ENCODE measurements at regions not wholly inside any gene's neighbourhood (a gene's known extent, or its start where the extent isn't known, plus 50 kb on each side); places are given as distances from the start of the nearest gene placed in this dataset.

- DNase-seq, result no peak
These were observed 179.1 kb upstream of the FAT4 start for GRCh38 chr4:125135652-125136051.

- no peak for DNase-seq
These were observed 182.0 kb upstream of the FAT4 start for GRCh38 chr4:125132729-125133128.

GRCh38 chr4:125131891-125132680 is 182.7 kb upstream of the FAT4 start:
- no peak for DNase-seq

- DNase-seq, result no peak
These were observed 189.5 kb upstream of the FAT4 start for GRCh38 chr4:125125276-125125675.

GRCh38 chr4:125123570-125124109 is 191.1 kb upstream of the FAT4 start:
- no peak for DNase-seq

- DNase-seq, result no peak
These were observed 193.2 kb upstream of the FAT4 start for GRCh38 chr4:125121581-125121980.

GRCh38 chr4:125116431-125116830 is 198.3 kb upstream of the FAT4 start:
- no peak for DNase-seq

- no peak for DNase-seq
These were observed 198.8 kb upstream of the FAT4 start for GRCh38 chr4:125115941-125116340.

- no peak for DNase-seq
These were observed 199.3 kb upstream of the FAT4 start for GRCh38 chr4:125115476-125115875.

- DNase-seq, result no peak
These were observed 202.2 kb upstream of the FAT4 start for GRCh38 chr4:125112536-125112935.

GRCh38 chr4:125111323-125111722 is 203.4 kb upstream of the FAT4 start:
- no peak for DNase-seq

- DNase-seq, result no peak
These were observed 209.2 kb upstream of the FAT4 start for GRCh38 chr4:125105561-125105960.

GRCh38 chr4:125104616-125105015 is 210.1 kb upstream of the FAT4 start:
- DNase-seq, result no peak

- no peak for DNase-seq
These were observed 213.0 kb upstream of the FAT4 start for GRCh38 chr4:125101719-125102118.

GRCh38 chr4:125097729-125098128 is 217.0 kb upstream of the FAT4 start:
- no peak for DNase-seq

GRCh38 chr4:125096662-125097061 is 218.1 kb upstream of the FAT4 start:
- DNase-seq, result no peak

- DNase-seq, result no peak
These were observed 223.2 kb upstream of the FAT4 start for GRCh38 chr4:125091541-125091940.

- DNase-seq, result no peak
These were observed 223.7 kb upstream of the FAT4 start for GRCh38 chr4:125091101-125091500.

- no peak for DNase-seq
These were observed 230.1 kb upstream of the FAT4 start for GRCh38 chr4:125084608-125085007.

- DNase-seq, result no peak
These were observed 231.9 kb upstream of the FAT4 start for GRCh38 chr4:125082729-125083417.

GRCh38 chr4:125072269-125072668 is 242.5 kb upstream of the FAT4 start:
- DNase-seq, result no peak

GRCh38 chr4:125070861-125071260 is 243.9 kb upstream of the FAT4 start:
- DNase-seq, result no peak

- no peak for DNase-seq
These were observed 252.4 kb upstream of the FAT4 start for GRCh38 chr4:125062115-125063050.
